ENCODE measurements at regions not wholly inside any gene's neighbourhood (a gene's known extent, or its start where the extent isn't known, plus 50 kb on each side); places are given as distances from the start of the nearest gene placed in this dataset.
"Not testable (repeated sequence)": the region's sequence is repeated elsewhere in the genome, so short reads cannot be mapped to it uniquely, and the experiment has no call there.

DNA sequence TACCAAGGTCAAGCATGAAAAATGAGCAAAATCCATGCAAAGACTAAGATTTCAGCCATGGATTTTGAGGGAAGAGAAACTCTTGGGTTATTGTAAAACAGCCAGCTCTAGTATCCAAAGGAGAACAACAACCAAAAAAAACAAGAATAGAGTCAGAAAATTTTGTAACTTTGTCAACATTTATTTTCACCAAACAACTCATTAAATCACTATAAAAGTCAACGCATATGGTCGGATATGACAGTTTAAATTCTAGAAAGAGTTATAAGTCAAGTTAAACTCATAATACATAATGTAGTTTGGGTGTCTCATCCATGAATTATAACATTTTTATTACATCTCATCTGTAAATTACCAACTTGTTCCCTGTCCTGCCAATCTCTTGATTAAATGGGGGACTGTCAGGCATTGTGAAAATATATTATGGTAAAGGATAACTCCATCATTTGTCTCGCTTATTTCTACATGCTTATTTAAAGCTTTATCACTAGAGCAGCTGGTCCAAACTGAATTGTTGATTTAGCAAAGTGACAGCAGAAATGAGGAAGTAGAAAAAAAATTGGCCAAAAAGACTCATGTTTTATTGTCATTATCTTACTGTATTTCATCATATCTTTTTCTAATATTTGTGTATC is 224.8 kb upstream of the NOCT start:
- no peak for DNase-seq

DNA sequence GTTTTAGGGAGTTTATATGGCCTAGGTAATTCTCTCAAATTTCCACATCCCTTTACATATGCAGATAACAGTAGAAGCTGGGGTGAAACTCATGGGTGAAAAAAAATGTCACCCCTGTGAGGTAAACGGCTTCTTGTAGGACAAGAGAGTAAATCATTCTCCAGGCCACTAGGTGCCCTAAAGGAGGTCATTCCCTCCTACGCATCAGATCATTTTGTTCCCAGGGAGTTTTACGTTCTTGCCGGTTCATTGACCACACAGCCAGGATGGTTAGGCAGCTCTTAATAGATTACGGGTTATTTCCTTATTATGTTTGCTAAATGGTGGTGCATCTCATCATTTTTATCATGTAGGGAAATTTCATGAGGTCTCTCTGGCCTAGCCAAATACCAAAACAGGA is 225.8 kb upstream of the NOCT start:
- no peak for DNase-seq

DNA sequence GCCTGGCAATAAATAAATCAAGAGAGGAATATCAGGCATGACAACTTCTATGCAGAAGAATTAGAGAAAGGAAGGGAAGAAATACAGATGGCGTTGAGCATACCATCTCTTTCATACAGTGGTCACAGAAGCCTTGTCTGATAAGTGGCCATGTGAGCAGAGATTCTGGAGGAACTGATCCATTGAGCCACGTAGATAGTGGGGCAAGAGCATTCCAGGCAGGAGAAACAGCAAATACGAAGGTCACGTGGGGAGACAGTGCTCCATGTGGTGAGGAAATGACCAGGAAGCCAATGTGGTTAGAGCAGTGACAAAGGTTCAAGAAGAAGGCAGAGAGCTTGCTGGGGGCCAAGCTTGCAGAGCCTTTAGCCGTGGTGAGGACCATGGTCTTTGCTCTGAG is 226.7 kb upstream of the NOCT start:
- no peak for DNase-seq

DNA sequence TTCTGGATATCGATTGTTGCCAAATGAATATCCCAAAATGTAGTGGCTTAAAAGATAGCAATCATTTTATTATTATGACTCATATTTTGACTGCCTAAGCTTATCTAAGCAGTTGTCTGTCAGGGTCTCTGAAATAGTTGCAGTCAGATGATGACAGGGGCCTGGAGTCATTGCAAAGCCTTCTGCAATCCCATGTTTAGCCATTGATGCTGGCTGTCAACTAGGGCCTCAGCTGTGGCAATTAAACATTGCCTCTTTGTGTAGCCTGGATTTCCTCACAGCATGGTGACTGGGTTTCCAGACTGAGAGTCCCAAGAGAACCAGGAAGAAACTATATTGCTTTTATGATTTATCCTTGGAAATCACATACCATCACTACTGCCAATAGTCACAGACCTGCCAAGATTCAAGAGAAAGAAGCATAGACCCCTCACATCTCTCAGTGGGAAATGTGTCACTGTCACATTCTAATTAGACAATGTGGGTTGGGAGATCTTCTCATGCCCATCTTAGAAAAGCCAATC is 227.3 kb upstream of the NOCT start:
- no peak for DNase-seq

DNA sequence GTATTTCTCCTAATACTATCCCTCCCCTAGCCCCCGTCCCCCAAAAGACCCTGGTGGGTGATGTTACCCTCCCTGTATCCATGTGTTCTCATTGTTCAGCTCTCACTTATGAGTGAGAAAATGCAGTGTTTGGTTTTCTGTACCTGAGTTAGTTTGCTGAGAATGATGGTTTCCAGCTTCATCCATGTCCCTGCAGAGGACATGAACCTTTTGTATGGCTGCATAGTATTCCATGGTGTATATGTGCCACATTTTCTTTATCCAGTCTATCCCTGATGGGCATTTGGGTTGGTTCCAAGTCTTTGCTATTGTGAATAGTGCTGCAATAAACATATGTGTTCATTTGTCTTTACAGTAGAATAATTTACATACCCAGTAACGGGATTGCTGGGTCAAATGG is 235.8 kb upstream of the NOCT start:
- DNase-seq = not testable (repeated sequence)

DNA sequence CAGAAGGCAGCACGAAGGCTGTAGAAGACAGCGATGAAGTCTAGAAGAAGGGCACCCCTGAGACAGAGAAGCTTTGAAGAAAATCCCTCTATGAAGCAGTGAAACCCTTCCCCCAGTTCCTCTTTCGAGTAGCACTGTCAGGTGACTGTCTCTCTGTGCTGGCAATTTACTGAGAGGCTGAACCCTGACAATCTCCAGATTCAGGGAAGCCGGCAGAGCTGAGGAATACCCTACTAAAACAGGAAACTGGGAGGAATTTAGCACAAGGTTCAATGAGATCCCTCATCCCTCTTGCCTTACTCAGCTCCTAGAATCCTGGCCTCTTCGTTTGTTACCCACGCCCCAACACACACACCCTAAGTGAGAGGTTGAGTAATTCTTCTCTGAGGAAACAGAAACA is 239.7 kb upstream of the NOCT start:
- DNase-seq = no peak

DNA sequence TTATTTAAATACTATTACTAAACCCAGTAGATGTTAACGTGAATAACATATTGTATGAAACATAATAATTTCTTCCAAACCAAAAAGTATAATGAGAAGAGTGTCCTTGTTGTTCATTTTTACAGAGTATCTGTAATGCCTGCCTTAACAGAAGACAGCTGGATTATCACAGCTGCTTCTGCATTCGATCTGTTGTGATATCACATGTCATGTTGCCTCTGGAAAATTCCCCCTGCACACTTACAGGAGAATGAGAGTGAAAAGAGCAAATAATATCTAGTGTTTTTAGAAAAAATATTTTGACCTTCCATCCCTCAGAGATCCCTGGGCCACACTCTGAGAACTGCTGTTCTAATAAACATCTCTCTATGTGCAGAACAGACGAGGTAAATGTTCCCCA is 240.1 kb upstream of the NOCT start:
- DNase-seq = no peak

DNA sequence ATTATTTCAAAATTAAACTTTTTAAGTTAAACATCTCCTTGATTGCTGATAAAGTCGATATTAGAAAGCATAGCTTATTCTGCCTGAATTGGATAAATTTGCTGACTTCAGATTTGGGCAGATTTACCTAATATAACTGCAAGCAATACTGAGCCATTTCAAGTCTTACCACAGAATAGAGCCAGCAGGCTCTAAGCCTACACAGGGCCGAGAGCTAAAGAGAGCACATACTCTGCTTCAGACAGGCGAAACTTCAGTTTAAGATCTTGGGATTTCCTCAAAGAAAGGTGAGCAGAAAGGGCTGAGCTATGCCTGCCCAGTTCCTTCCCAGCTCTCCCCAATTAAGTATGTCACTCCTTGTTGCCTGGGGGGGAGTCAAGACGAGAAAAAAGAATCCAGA is 240.6 kb upstream of the NOCT start:
- no peak for DNase-seq

DNA sequence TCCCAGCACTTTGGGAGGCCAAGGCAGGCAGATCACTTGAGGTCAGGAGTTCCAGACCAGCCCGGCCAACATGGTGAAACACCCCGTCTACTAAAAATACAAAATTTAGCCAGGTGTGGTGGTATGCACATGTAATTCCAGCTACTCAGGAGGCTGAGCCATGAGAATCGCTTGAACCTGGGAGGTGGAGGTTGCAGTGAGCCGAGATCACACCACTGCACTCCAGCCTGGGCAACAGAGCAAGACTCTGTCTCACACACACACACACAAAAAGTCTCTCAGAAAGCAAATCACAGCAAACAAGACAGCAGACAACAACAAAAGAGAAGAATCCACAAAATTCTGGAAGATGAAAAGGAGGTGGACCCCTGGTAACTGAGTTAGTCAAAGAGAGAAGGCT is 241.5 kb upstream of the NOCT start:
- DNase-seq = not testable (repeated sequence)

DNA sequence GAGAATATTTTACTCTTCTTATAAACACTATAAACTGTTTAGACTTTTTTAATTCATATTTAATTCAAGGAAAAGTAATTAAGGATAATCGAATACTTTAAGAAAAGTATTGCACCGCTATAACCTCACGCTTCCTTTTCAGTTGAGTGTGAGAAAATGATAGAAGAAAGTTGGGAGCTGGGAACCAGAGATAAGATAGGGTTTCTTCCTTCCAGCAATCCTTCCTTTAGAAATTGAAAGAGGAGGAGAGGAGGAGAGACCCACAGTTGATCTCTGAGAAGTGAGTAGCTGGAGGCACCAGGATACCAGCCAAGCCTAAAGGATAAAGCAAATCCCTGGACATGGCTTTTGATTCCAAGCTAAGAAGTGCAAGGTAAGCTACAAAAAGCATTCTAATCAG is 242.3 kb upstream of the NOCT start:
- DNase-seq = no peak

DNA sequence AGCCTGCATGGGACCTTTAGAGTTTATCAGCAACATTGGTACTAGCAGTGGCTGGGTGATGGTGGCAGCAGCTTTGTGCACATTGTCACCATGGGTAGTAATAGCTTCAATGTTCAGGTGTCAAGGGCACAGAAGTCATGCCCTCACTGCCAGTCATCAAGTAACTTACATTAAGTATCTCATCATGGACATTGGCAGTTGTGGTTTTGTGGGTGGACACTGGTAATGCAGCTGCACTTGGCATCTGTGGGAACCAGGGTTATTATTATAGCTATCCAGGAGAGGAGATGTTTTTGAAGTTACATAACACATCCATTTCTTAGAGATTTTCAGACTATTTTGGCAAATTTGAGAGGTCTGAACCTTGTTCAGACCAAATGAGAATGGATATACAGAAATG is 243.2 kb upstream of the NOCT start:
- no peak for DNase-seq

DNA sequence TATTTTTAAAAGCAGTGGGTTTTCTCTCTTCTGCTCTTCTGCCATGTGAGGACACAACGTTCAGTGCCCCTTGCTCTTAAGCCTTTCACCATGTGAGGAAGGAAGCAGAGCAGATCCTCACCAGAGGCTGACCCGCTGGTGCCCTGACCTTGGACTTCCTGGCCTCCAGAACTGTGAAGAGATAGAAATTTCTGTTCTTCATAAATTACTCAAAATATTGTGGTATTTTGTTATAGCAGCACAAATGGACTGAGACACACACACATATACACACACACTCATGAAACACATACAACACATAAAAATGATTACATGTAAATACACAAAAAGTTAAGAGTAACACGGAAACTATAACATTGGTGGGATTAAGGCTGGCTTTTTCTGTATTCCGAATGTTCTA is 244.8 kb upstream of the NOCT start:
- DNase-seq = no peak

DNA sequence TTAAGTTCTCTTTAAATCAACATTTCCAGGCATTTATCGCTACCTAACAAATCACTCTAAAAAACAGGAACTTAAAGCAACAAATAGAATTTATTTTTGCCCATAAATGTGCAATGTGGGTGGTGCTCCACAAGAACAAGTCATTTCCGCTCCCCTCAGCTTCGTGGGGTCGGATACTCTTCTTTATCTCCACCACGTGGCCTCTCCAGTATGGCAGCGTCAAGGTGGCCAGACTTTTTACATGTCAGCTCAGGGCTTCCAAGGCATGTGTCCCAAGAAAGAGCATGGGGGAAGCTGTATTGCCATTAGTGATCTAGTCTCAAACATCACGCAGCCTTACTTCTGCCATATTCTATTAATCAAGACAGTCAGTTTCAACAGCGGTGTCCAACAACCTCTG is 249.2 kb upstream of the NOCT start:
- DNase-seq = no peak

DNA sequence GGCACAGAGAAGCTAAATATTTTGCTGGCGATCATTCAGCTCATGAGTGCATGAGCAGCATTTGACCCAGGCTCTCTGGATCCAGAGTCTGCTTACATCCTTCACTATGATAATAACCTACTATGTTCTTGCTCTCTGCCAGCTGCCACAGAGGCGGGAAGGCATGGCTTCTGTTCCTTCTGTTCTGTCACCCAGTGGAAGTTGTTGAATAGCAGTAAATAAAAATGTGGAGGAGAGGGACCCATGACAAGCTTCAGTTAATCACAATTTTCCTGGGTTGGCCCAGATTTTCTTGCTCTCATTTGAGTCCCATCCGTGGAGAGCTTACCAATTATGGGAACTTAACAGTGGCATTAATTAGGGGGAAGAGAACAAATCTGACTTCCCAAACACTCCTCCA is 250.1 kb upstream of the NOCT start:
- DNase-seq = no peak

DNA sequence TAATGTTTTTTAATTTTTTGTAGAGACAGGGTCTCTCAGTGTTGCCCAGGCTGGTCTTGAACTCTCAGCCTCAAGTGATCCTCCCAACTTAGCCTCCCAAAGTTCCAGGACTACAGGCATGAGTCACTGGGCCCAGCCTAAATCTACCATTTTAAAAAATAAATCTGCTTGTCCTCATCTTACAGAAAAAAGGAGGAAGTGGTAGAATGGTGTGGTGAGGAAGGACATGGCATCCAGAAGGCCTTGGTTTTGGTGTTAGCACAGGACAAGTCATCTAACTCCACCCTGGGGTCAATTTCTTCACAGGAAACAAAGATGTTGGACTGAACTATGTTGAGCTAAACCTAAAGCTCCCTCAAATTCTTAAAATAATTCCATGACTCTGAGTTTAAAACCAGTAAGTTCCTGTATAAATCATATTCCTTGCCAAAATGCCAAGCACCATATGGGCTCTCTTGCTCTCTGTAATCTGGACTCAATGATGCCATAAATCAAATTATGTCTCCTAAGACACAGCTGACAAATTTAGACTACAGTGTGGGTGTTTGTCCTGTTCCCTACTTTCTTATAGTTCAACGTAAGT is 253.9 kb upstream of the NOCT start:
- DNase-seq = no peak

DNA sequence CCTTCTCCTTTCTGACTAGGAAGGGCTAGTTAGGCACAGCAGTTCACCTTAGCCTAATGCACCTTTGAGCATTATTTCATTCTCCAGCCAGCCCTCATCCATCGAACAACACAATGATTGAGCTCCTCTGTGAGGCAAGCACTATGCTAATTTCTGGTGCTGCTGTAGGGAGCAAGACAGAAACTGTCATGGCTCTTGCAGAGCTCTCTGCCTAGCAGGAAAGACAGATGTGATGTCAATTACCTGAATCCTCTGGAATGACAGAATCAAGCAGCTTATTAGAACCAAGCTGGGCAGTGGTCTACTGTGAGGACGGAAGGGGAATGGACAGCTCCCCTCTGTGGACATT is 256.1 kb upstream of the NOCT start:
- DNase-seq = no peak

DNA sequence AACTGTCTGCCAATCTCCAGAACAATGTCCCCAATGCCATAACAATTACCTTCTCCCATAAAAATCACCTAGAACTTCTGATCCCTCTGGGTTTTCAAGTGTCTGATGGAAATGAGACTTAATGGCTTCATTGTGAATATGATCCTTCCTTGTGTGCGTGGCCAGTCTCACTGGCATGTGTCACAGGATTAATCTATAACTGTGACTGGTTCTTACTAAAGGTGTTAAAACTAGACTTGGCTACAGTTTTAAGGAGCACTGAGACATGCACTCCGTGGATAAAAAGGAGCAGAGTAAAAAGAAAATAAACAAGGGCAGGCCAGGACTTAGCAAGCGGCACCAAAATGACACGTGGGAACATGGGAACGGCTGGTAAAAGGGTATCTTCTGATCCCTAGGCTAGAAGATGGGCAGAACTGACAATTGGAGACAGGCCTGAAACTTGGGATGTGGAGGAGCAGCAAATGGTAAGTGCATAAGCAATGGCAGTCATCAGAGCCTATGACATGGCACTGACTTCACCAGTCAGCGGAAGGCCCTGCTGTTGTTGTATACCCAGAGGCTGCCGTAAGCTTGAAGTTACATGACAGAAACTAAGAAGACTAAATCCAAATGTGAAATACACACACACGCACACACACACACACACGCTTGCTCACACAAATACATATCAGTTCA is 256.6 kb upstream of the NOCT start:
- DNase-seq = no peak

DNA sequence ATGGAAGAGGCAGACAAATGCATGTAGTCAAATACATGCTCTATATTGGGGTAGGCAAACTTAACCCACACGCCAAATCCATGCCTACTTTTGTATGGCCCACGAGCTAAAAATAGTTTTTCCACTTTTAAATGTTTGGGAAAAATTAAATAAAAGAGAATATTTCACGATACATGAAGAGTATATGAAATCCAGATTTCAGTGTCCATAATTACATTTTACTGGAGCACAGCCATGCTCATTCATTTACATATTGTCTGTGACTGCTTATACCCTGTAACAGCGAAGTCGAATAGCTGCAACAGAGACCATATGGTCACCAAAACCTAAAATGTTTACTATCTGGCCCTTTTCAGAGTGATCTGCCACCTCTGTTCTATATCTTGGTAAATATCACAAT is 257.4 kb upstream of the NOCT start:
- DNase-seq = no peak

DNA sequence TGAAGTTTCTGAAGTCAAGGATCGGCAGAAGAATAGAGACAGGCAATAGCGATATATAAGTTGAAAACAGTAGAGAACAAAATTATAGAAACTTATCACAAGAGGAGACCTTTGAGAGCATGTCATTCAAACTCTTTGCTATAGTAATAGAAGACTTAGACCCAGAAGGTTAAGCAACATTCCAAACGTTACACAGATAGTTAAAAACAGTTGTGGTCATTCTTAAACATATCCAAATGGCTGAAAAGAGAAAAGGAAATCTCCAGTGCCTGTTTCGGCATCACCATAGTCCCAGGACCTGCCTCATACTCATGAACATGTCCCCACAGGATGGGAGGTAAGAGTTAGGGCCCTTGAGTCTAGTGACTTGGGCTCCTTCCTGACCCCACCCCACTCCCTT is 258.1 kb upstream of the NOCT start:
- no peak for DNase-seq

DNA sequence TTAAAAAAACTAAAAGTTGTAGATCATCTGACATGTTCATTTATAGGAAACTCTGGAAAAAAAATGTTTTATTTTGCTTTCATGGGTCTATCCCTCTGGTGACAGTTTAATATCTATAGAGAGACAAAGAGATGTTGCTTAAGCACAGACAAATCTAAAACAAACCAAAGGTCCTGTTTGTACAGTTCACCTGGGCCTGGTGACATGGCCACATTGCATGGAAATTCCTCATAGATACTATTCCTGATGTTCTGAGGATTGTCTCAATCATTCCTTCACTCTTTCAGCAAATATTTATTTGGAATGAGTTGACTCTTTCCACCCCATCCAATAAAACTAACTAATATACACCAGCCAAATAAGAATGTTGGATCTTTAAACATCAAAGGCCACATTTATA is 259.1 kb upstream of the NOCT start:
- DNase-seq = no peak

DNA sequence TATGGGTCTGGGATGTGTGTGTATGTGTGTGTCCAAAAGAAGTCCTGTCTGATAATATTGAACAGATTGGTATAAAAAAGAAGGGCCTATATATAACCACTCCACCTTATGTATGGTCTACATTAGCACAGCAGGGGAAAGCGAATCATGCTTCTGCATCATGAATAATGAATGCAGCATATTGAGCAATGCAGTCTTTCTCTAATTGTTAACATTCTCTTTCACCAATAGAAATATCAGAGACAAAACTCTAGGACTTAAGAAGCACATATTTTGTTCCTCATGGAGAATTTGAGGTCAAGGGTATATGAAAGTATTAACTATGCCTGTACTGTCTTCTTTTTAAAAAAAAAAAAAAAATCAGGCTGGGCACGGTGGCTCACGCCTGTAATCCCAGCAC is 264.3 kb upstream of the NOCT start:
- DNase-seq = no peak

DNA sequence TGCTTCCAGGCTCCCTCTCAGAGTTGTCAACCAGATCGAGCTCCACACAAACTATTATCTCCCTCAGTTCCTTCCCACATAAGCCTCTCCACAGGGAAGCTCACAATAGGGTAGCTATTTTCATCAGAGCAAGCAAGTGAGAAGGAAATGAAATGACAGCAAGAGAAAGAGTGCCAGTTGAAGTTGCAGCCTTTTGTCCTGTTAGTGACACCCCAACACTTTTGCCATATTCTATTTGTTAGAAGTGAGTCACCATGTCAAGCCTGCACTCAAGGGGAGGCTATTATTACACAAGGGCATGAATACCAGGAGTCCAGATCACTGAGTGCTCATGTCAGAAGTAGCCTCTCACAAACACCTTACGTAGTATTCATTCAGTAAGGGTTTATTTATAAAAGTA is 266.3 kb upstream of the NOCT start:
- no peak for DNase-seq

DNA sequence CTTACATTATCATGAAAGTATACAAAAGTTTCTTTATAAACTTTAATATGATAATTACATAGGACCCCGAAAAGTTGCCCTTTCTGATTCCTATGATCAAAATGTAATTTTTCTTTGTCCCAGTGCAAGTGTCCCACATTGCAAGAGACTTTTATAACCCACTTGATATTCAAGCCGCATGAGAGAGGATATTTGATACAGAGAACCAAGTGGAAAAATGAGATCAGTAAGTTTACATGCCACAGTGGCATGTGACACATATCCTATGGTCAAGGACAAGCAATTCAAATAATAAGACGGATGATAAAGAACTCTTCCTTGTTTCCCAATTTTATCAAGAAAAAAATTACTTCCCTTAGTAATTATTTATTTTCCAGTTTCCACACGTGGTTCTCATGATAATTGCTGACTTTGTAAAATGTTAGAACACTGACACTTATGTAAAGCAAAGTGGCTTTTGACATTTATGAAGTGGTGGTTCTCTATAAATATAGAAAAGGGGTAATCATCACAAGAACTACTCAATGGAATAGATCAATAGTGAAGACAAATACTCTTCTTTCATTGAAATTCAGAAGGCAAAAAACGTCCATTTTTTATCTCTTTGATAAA is 273.7 kb upstream of the NOCT start:
- DNase-seq = no peak

All from NCI-H146 (cell line).